ENCODE measurements at regions not wholly inside any gene's neighbourhood (a gene's known extent, or its start where the extent isn't known, plus 50 kb on each side); places are given as distances from the start of the nearest gene placed in this dataset.

- TF ChIP-seq EZH2phosphoT487 (IDR thresholded peaks at IDR 0.05; ENCODE audit: unreplicated experiment) (no peak), STAT1 (IDR thresholded peaks at IDR 0.05; ENCODE audit: unreplicated experiment) (no peak), JUNB (IDR thresholded peaks at IDR 0.05; ENCODE audit: unreplicated experiment) (no peak)
These were observed 126.6 kb downstream of the RDH14 start (continued) for GRCh38 chr2:18433872-18434271.

GRCh38 chr2:18432999-18433398 is 127.5 kb downstream of the RDH14 start:
- peak; percentile 67 for DNase-seq (ENCODE audit: low spot score)
- Histone ChIP-seq H4K20me1 (replicated peaks; ENCODE audit: insufficient read depth) (no peaks in the 10 kb centered on the region), H2AFZ (no peak overlapping the region), H3K9me2 (ENCODE audit: insufficient read depth) (peaks cover 10% of the 10 kb centered on the region; the same call in 1 of the 2 replicates), H3K4me1 (ENCODE audit: insufficient read depth) (no peaks in the 10 kb centered on the region), H3K27ac (ENCODE audit: low read depth) (no peak overlapping the region), H3K4me3 (no peak overlapping the region), H3F3A (replicated peaks; ENCODE audit: low read depth) (no peaks in the 10 kb centered on the region), H3K27me3 (ENCODE audit: insufficient read depth) (no peaks in the 10 kb centered on the region), H3K36me3 (ENCODE audit: insufficient read depth) (no peaks in the 10 kb centered on the region), H3K79me2 (replicated peaks; ENCODE audit: insufficient read depth) (no peaks in the 10 kb centered on the region), H3K4me2 (no peak overlapping the region)
- Mint-ChIP-seq H3K4me1 (peaks cover 4% of the 10 kb centered on the region; the same call in 1 of the 3 replicates), H3K4me3 (no peak overlapping the region), H3K27ac (no peak overlapping the region), H3K9me3 (no peaks in the 10 kb centered on the region), H3K27me3 (ENCODE audit: insufficient read depth, low read depth, poor library complexity) (no peaks in the 10 kb centered on the region), H3K36me3 (ENCODE audit: low read depth) (no peaks in the 10 kb centered on the region)
- ATAC-seq, result peak; percentile 85
- TF ChIP-seq EZH2 (IDR thresholded peaks at IDR 0.05; ENCODE audit: low read depth, unreplicated experiment), result no peak
- no peak for TF ChIP-seq REST (IDR thresholded peaks at IDR 0.05; ENCODE audit: unreplicated experiment)
- TF ChIP-seq, protein P1, sequence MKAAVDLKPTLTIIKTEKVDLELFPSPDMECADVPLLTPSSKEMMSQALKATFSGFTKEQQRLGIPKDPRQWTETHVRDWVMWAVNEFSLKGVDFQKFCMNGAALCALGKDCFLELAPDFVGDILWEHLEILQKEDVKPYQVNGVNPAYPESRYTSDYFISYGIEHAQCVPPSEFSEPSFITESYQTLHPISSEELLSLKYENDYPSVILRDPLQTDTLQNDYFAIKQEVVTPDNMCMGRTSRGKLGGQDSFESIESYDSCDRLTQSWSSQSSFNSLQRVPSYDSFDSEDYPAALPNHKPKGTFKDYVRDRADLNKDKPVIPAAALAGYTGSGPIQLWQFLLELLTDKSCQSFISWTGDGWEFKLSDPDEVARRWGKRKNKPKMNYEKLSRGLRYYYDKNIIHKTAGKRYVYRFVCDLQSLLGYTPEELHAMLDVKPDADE (IDR thresholded peaks at IDR 0.05), result no peak
- TF ChIP-seq POLR2AphosphoS5 (IDR thresholded peaks at IDR 0.05; ENCODE audit: low read depth), result no peak
- no peak for TF ChIP-seq EZH2phosphoT487 (IDR thresholded peaks at IDR 0.05; ENCODE audit: unreplicated experiment)
- no peak for TF ChIP-seq STAT1 (IDR thresholded peaks at IDR 0.05; ENCODE audit: unreplicated experiment)
- TF ChIP-seq NANOG (IDR thresholded peaks at IDR 0.05; ENCODE audit: borderline replicate concordance), result no peak
- TF ChIP-seq ZNF462 (CRISPR knock-in tag; IDR thresholded peaks at IDR 0.05), result no peak
- TF ChIP-seq JUNB (IDR thresholded peaks at IDR 0.05; ENCODE audit: unreplicated experiment), result no peak
- no peak for TF ChIP-seq CREB1 (CRISPR knock-in tag; IDR thresholded peaks at IDR 0.05; ENCODE audit: low read depth)
- TF ChIP-seq ZNF331 (CRISPR knock-in tag; IDR thresholded peaks at IDR 0.05; ENCODE audit: low read depth), result no peak
- no peak for TF ChIP-seq ZNF114 (CRISPR knock-in tag; IDR thresholded peaks at IDR 0.05)
- TF ChIP-seq, protein P2, sequence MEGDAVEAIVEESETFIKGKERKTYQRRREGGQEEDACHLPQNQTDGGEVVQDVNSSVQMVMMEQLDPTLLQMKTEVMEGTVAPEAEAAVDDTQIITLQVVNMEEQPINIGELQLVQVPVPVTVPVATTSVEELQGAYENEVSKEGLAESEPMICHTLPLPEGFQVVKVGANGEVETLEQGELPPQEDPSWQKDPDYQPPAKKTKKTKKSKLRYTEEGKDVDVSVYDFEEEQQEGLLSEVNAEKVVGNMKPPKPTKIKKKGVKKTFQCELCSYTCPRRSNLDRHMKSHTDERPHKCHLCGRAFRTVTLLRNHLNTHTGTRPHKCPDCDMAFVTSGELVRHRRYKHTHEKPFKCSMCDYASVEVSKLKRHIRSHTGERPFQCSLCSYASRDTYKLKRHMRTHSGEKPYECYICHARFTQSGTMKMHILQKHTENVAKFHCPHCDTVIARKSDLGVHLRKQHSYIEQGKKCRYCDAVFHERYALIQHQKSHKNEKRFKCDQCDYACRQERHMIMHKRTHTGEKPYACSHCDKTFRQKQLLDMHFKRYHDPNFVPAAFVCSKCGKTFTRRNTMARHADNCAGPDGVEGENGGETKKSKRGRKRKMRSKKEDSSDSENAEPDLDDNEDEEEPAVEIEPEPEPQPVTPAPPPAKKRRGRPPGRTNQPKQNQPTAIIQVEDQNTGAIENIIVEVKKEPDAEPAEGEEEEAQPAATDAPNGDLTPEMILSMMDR (conservative IDR thresholded peaks at IDR 0.05; ENCODE audit: low read depth in 2 of 2), result no peak
